ENCODE measurements at regions not wholly inside any gene's neighbourhood (a gene's known extent, or its start where the extent isn't known, plus 50 kb on each side); places are given as distances from the start of the nearest gene placed in this dataset.

- TF ChIP-seq CTCF (IDR thresholded peaks at IDR 0.05) (no peak), POLR2A (IDR thresholded peaks at IDR 0.05) (no peak)
These were observed 387.6 kb downstream of the LTN1 start for GRCh38 chr21:28604946-28605537.

All from transverse colon (tissue), 3 donors.